ENCODE measurements at regions not wholly inside any gene's neighbourhood (a gene's known extent, or its start where the extent isn't known, plus 50 kb on each side); places are given as distances from the start of the nearest gene placed in this dataset.

DNA sequence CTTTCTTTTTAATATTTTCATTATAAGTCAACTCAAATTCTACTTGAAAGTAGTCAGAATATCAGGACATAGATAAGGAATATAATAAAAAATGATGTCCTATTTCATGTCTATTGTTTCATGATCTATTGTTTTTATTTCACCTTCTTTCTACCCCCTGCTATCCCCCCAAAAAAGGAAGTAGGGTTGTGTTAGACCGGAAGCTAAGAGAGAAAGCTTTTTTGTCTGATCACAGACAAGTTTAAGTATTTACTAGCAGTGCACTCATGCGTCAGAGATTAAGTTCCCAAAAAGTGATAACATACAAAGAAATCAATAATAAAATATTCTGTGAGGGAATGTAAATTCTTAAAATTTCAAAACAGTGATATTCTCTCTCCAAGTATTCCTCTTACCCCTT is 447.1 kb upstream of the CNTNAP5 start:
- Histone ChIP-seq H3K4me1 (ENCODE audit: control insufficient read depth, insufficient read depth, low read length) (no peaks in the 10 kb centered on the region), H3K4me3 (ENCODE audit: low read depth in 2 of 2, low read length in 2 of 2) (no peak overlapping the region), H3K27me3 (ENCODE audit: control insufficient read depth, insufficient read depth, low read length) (no peaks in the 10 kb centered on the region), H3K9me3 (ENCODE audit: control insufficient read depth, insufficient read depth, low read depth, low read length) (no peaks in the 10 kb centered on the region), H3K36me3 (ENCODE audit: control insufficient read depth, insufficient read depth, low read length) (no peaks in the 10 kb centered on the region), H3K27ac (ENCODE audit: low read length) (no peak overlapping the region)
- in situ Hi-C loops (cut with HindIII; ENCODE audit: low pct_unique_long_range_greater_than_20kb, low sequenced_read_pairs) (no loop called here), intact Hi-C loops (cut with micrococcal nuclease; ENCODE audit: unreplicated experiment) (no loop called here)
- no TSS peak for BruUV-seq (replicated peaks)
- TF ChIP-seq SIN3A (IDR thresholded peaks at IDR 0.05; ENCODE audit: borderline replicate concordance, insufficient read depth, low read depth, low read length) (no peak), POLR2AphosphoS5 (IDR thresholded peaks at IDR 0.05; ENCODE audit: low read depth, low read length) (no peak), TCF7L2 (IDR thresholded peaks at IDR 0.05; ENCODE audit: low read depth, low read length) (no peak)
- ATAC-seq (no peak), DNase-seq (ENCODE audit: low read depth, low spot score) (no peak)
- POLR2A ChIA-PET = no interaction called here
- CTCF ChIA-PET = no interaction called here

GRCh38 chr2:123596621-123597020 is 428.5 kb upstream of the CNTNAP5 start:
- no peak for TF ChIP-seq TCF7L2 (IDR thresholded peaks at IDR 0.05; ENCODE audit: low read depth, low read length)
- TF ChIP-seq, protein P1, sequence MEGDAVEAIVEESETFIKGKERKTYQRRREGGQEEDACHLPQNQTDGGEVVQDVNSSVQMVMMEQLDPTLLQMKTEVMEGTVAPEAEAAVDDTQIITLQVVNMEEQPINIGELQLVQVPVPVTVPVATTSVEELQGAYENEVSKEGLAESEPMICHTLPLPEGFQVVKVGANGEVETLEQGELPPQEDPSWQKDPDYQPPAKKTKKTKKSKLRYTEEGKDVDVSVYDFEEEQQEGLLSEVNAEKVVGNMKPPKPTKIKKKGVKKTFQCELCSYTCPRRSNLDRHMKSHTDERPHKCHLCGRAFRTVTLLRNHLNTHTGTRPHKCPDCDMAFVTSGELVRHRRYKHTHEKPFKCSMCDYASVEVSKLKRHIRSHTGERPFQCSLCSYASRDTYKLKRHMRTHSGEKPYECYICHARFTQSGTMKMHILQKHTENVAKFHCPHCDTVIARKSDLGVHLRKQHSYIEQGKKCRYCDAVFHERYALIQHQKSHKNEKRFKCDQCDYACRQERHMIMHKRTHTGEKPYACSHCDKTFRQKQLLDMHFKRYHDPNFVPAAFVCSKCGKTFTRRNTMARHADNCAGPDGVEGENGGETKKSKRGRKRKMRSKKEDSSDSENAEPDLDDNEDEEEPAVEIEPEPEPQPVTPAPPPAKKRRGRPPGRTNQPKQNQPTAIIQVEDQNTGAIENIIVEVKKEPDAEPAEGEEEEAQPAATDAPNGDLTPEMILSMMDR (IDR thresholded peaks at IDR 0.05) = no peak
- 0 out of 2 replicates have a peak, but pooled peaks cover 3% of the 10 kb centered on the region for H3K9me3 ChIP-seq (ENCODE audit: control insufficient read depth, insufficient read depth, low read depth, low read length)
- ChIA-PET POLR2A (no interaction called here), CTCF (no interaction called here)
- H3K4me3 ChIP-seq (ENCODE audit: low read depth in 2 of 2, low read length in 2 of 2) = no peak overlapping the region
- intact Hi-C loops (cut with micrococcal nuclease; ENCODE audit: unreplicated experiment) (no loop called here), in situ Hi-C loops (cut with HindIII; ENCODE audit: low pct_unique_long_range_greater_than_20kb, low sequenced_read_pairs) (no loop called here)
- BruUV-seq (replicated peaks) = no TSS peak
- DNase-seq (ENCODE audit: low read depth, low spot score) = no peak
- no peaks in the 10 kb centered on the region for H3K27me3 ChIP-seq (ENCODE audit: control insufficient read depth, insufficient read depth, low read length)
- H3K27ac ChIP-seq (ENCODE audit: low read length) = no peak overlapping the region
- no peak for ATAC-seq
- no peaks in the 10 kb centered on the region for H3K4me1 ChIP-seq (ENCODE audit: control insufficient read depth, insufficient read depth, low read length)
- no peaks in the 10 kb centered on the region for H3K36me3 ChIP-seq (ENCODE audit: control insufficient read depth, insufficient read depth, low read length)

DNA sequence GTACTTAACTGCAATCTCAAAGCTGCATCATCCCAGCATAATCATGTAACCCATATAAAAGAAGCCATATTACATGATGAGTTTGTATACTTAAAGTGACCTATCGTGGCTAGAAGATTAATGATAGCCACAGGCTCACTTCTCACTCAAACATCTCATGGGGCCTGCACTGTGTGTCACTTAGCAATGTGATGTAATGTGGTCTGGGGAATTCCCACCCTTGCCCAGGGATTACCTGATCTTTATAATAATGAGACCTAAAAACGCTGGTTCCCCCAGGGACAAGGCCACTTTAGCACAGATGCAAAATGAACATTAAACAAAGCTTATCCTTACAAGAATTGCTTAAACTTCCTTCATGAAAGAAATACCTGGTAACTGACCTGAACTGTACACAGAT is 427.1 kb upstream of the CNTNAP5 start:
- DNase-seq (ENCODE audit: low read depth, low spot score) = no peak
- CTCF ChIA-PET = no interaction called here
- H3K27ac ChIP-seq (ENCODE audit: low read length) = no peak overlapping the region
- TF ChIP-seq TCF7L2 (IDR thresholded peaks at IDR 0.05; ENCODE audit: low read depth, low read length) = no peak
- no peak for TF ChIP-seq SIN3A (IDR thresholded peaks at IDR 0.05; ENCODE audit: borderline replicate concordance, insufficient read depth, low read depth, low read length)
- TF ChIP-seq, protein P2, sequence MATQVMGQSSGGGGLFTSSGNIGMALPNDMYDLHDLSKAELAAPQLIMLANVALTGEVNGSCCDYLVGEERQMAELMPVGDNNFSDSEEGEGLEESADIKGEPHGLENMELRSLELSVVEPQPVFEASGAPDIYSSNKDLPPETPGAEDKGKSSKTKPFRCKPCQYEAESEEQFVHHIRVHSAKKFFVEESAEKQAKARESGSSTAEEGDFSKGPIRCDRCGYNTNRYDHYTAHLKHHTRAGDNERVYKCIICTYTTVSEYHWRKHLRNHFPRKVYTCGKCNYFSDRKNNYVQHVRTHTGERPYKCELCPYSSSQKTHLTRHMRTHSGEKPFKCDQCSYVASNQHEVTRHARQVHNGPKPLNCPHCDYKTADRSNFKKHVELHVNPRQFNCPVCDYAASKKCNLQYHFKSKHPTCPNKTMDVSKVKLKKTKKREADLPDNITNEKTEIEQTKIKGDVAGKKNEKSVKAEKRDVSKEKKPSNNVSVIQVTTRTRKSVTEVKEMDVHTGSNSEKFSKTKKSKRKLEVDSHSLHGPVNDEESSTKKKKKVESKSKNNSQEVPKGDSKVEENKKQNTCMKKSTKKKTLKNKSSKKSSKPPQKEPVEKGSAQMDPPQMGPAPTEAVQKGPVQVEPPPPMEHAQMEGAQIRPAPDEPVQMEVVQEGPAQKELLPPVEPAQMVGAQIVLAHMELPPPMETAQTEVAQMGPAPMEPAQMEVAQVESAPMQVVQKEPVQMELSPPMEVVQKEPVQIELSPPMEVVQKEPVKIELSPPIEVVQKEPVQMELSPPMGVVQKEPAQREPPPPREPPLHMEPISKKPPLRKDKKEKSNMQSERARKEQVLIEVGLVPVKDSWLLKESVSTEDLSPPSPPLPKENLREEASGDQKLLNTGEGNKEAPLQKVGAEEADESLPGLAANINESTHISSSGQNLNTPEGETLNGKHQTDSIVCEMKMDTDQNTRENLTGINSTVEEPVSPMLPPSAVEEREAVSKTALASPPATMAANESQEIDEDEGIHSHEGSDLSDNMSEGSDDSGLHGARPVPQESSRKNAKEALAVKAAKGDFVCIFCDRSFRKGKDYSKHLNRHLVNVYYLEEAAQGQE (IDR thresholded peaks at IDR 0.05; ENCODE audit: insufficient read depth in 1 of 2, low read depth in 2 of 2, low read length in 1 of 2) = no peak
- TF ChIP-seq, protein P1 (IDR thresholded peaks at IDR 0.05) = no peak
- no peaks in the 10 kb centered on the region for H3K4me1 ChIP-seq (ENCODE audit: control insufficient read depth, insufficient read depth, low read length)
- no TSS peak for BruUV-seq (replicated peaks)
- in situ Hi-C loops (cut with HindIII; ENCODE audit: low pct_unique_long_range_greater_than_20kb, low sequenced_read_pairs) (no loop called here), intact Hi-C loops (cut with micrococcal nuclease; ENCODE audit: unreplicated experiment) (no loop called here)
- H3K36me3 ChIP-seq (ENCODE audit: control insufficient read depth, insufficient read depth, low read length) = no peaks in the 10 kb centered on the region
- ATAC-seq = no peak
- H3K9me3 ChIP-seq (ENCODE audit: control insufficient read depth, insufficient read depth, low read depth, low read length) = no peaks in the 10 kb centered on the region
- H3K27me3 ChIP-seq (ENCODE audit: control insufficient read depth, insufficient read depth, low read length) = no peaks in the 10 kb centered on the region
- no peak overlapping the region for H3K4me3 ChIP-seq (ENCODE audit: low read depth in 2 of 2, low read length in 2 of 2)
- POLR2A ChIA-PET = no interaction called here

All from Panc1 (cell line).